ENCODE measurements at regions not wholly inside any gene's neighbourhood (a gene's known extent, or its start where the extent isn't known, plus 50 kb on each side); places are given as distances from the start of the nearest gene placed in this dataset.
"Not testable (repeated sequence)": the region's sequence is repeated elsewhere in the genome, so short reads cannot be mapped to it uniquely, and the experiment has no call there.

DNA sequence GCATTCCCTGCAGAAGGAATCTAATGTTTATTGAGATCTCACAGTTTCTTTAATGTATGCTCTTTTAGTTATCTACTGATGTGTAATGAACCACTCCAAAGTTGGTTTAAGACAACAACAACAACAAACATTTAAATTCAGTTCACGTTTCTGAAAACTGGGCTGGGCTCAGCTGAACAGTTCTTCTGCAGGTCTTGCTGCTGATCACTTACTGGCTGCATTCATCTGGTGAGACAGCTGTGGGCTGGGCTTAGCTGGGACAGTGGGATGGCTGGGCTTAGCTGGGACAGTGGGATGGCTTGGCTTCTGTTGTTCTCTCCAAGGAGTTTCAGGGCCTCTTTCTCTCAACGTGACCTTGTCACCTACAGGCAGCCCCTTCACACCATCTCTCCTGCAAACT, 544.3 kb upstream of the CDH5 start:
- Histone ChIP-seq H3K36me3 (ENCODE audit: control insufficient read depth, insufficient read depth, low read length) (no peaks in the 10 kb centered on the region), H3K4me3 (ENCODE audit: low read depth, low read length) (no peak overlapping the region), H3K27me3 (ENCODE audit: control insufficient read depth, insufficient read depth, low read length) (no peaks in the 10 kb centered on the region)
- DNase-seq (ENCODE audit: low read depth) = no peak
- no peak for FAIRE-seq
- TF ChIP-seq, protein P1, sequence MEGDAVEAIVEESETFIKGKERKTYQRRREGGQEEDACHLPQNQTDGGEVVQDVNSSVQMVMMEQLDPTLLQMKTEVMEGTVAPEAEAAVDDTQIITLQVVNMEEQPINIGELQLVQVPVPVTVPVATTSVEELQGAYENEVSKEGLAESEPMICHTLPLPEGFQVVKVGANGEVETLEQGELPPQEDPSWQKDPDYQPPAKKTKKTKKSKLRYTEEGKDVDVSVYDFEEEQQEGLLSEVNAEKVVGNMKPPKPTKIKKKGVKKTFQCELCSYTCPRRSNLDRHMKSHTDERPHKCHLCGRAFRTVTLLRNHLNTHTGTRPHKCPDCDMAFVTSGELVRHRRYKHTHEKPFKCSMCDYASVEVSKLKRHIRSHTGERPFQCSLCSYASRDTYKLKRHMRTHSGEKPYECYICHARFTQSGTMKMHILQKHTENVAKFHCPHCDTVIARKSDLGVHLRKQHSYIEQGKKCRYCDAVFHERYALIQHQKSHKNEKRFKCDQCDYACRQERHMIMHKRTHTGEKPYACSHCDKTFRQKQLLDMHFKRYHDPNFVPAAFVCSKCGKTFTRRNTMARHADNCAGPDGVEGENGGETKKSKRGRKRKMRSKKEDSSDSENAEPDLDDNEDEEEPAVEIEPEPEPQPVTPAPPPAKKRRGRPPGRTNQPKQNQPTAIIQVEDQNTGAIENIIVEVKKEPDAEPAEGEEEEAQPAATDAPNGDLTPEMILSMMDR (IDR thresholded peaks at IDR 0.05; ENCODE audit: insufficient read depth, low read length, severe bottlenecking) = no peak

DNA sequence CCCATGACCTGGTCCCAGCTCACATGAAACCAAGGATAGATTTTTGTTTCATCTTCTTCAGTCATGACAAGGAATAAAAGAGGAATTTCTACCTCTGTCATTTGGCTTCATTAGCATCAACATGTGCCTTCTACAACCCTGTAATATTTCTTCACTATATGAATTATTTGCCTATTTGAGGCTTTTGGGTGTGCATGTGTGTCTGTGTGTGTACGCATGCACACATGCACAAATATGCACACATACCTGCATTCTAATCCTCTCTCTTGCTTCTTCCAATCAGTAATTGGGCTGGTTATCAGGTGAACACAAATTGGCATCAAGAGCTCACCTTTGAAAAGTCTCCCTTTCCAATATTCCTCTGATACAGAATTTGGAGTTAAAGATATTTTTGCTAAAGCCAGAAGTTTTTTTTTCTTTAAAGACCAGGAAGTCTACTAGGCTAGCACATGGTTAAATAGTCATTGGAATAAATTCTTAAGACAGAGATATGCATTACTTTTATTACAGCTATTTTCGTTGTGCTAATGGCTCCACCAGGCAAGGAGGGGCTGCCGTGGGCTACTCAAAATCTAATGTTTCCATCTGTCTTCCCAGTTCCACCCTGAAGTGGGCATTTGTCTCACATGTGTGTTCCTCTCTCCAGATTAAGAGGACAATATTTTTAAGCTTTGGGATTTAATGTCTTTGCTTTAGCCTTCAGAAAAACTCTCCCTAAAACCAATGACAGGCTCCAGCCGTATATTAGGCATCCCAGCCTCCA, 547.2 kb upstream of the CDH5 start:
- H3K27me3 ChIP-seq (ENCODE audit: control insufficient read depth, insufficient read depth, low read length) = no peaks in the 10 kb centered on the region
- no peak overlapping the region for H3K4me3 ChIP-seq (ENCODE audit: low read depth, low read length)
- no peak for DNase-seq (ENCODE audit: low read depth)
- no peak for FAIRE-seq
- H3K36me3 ChIP-seq (ENCODE audit: control insufficient read depth, insufficient read depth, low read length) = no peaks in the 10 kb centered on the region
- TF ChIP-seq, protein P1 (IDR thresholded peaks at IDR 0.05; ENCODE audit: insufficient read depth, low read length, severe bottlenecking) = no peak

DNA sequence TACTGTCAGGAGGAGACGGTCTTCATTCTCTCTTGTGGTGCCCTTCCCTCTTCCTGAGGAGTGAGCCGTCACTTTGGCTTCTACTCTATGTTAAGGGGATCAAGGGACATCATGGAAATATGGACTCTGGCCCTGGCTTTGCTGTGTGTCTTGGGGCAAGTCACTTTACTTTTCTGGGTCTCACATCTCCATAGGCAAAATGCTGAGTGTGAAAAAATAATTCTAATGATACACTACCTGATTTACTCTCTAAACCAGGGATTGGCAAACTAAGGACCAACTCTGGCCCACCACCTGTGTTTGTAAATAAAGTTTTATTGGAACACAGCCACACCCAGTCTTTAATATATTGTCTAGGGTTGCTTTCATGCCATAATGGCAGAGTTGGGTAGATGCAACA, 548.7 kb upstream of the CDH5 start:
- Histone ChIP-seq H3K36me3 (ENCODE audit: control insufficient read depth, insufficient read depth, low read length) (no peaks in the 10 kb centered on the region), H3K27me3 (ENCODE audit: control insufficient read depth, insufficient read depth, low read length) (no peaks in the 10 kb centered on the region), H3K4me3 (ENCODE audit: low read depth, low read length) (no peak overlapping the region)
- FAIRE-seq (no peak), DNase-seq (ENCODE audit: low read depth) (no peak)
- TF ChIP-seq, protein P1 (IDR thresholded peaks at IDR 0.05; ENCODE audit: insufficient read depth, low read length, severe bottlenecking) = no peak

DNA sequence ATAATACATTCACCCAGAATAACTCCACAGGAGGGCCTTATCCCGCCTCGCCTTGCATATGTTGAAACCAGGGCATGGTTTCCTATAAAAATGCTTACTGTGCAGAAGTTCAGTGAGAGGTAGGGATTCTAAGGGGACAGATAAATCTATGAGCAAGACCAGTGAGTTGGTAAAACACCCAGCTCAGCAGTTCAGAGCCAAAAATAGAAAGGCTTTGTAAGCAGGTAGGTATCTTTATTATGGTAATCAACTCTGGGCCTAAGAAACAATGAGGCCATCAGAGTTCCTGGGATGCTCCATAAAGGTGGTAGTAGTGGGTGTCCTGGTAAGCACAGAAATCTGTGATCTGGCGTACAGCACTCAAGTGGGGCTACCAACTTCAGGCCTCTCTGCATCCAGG, 549.4 kb upstream of the CDH5 start:
- Histone ChIP-seq H3K27me3 (ENCODE audit: control insufficient read depth, insufficient read depth, low read length) (no peaks in the 10 kb centered on the region), H3K36me3 (ENCODE audit: control insufficient read depth, insufficient read depth, low read length) (no peaks in the 10 kb centered on the region), H3K4me3 (ENCODE audit: low read depth, low read length) (no peak overlapping the region)
- TF ChIP-seq, protein P1 (IDR thresholded peaks at IDR 0.05; ENCODE audit: insufficient read depth, low read length, severe bottlenecking) = no peak
- DNase-seq (ENCODE audit: low read depth) (no peak), FAIRE-seq (no peak)

DNA sequence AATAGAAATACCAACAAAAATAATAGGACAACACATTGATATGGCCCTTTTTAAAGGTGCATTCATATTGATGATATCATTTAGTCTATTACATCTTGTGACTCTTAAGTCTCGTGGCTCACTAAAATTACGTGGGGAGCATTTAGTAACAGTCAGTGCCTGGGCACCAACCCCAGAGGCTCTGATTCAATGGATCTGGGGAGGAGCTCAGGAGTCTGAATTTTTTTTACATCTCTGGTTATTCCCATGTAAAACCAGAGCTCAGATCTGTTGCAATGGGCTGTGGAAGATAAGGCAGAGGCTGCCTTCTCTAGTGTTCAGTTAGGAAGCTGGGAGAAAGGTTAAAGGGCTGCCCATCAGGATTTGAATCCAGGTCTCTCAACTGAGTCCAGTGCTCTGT, 549.9 kb upstream of the CDH5 start:
- FAIRE-seq = no peak
- TF ChIP-seq, protein P1 (IDR thresholded peaks at IDR 0.05; ENCODE audit: insufficient read depth, low read length, severe bottlenecking) = no peak

DNA sequence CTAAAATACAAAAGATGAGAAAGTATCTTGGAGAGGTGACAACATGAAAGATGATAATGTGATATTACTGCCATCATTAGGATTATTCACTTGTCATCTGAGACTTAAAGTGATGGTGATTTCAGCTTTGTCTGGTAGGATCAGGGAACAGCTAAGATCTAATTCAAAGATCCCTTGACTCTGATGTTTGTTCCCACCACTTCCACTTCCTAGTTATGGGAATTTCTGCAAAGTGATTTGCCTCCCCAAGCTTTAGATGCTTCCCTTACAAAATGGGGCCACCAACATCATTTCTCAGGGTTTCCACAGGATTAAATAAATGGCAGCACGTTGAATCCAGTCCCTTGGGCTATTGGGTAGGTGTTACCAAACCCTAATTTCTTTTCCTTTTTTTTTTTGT, 550.8 kb upstream of the CDH5 start:
- no peaks in the 10 kb centered on the region for H3K27me3 ChIP-seq (ENCODE audit: control insufficient read depth, insufficient read depth, low read length)
- H3K36me3 ChIP-seq (ENCODE audit: control insufficient read depth, insufficient read depth, low read length) = no peaks in the 10 kb centered on the region
- no peak for FAIRE-seq
- TF ChIP-seq, protein P1 (IDR thresholded peaks at IDR 0.05; ENCODE audit: insufficient read depth, low read length, severe bottlenecking) = no peak
- no peak overlapping the region for H3K4me3 ChIP-seq (ENCODE audit: low read depth, low read length)
- no peak for DNase-seq (ENCODE audit: low read depth)

More for the DNA sequence above, 549.9 kb upstream of the CDH5 start:
- no peak overlapping the region for H3K4me3 ChIP-seq (ENCODE audit: low read depth, low read length)
- DNase-seq (ENCODE audit: low read depth) = no peak
- H3K36me3 ChIP-seq (ENCODE audit: control insufficient read depth, insufficient read depth, low read length) = no peaks in the 10 kb centered on the region
- no peaks in the 10 kb centered on the region for H3K27me3 ChIP-seq (ENCODE audit: control insufficient read depth, insufficient read depth, low read length)

DNA sequence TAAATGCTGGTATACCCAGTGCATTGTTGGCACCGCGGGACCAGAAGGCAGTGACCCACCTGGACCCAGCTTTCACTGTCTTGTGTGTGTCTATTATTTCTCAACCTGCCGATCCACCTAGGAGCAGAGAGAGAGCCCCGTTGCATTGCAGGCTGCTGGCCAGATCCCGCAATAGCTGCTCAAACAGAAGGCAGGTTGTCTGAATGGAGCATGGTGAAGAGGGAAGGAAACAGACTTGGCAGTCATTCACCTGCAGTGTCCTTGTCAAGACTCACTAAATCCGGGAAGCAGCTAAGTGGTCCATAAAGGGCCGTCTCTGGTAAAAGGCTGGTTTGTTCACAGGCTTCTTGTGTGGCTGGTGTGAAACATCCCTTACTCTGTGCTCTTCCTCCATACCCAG, 552.6 kb upstream of the CDH5 start:
- not testable (repeated sequence) for FAIRE-seq; H3K36me3 ChIP-seq (ENCODE audit: control insufficient read depth, insufficient read depth, low read length); H3K27me3 ChIP-seq (ENCODE audit: control insufficient read depth, insufficient read depth, low read length); H3K4me3 ChIP-seq (ENCODE audit: low read depth, low read length); DNase-seq (ENCODE audit: low read depth)

All from bronchial epithelial cell (primary cell).